GM12892 (cell line): ENCODE measurements at regions not wholly inside any gene's neighbourhood (a gene's known extent, or its start where the extent isn't known, plus 50 kb on each side); places are given as distances from the start of the nearest gene placed in this dataset.
"Not testable (repeated sequence)": the region's sequence is repeated elsewhere in the genome, so short reads cannot be mapped to it uniquely, and the experiment has no call there.

Source experiments
- POLR2A ChIP-seq: IDR thresholded peaks from 2 replicates; pipeline ENCODE4 v1.6.1; 2011; ENCODE audit warnings: low read depth, low read length, control low read depth
- POLR2AphosphoS5 ChIP-seq: IDR thresholded peaks from 2 replicates; pipeline ENCODE4 v1.6.1; 2011; ENCODE audit warnings: low read depth, low read length, control low read depth

GRCh38 chr15:79574431-79575273 lies 142.5 kb downstream of the MINAR1 start:
- TF ChIP-seq POLR2A, POLR2AphosphoS5: not testable (repeated sequence)
